IMR-90 (cell line): ENCODE measurements at regions not wholly inside any gene's neighbourhood (a gene's known extent, or its start where the extent isn't known, plus 50 kb on each side); places are given as distances from the start of the nearest gene placed in this dataset.
"Not testable (repeated sequence)": the region's sequence is repeated elsewhere in the genome, so short reads cannot be mapped to it uniquely, and the experiment has no call there.

Experiments used
- ATAC-seq: fragments of 200-7000 bp; cut with Tn5 transposase; 2 replicates; pipeline ENCODE4 v1.9.1; 2020; ENCODE audit warnings: low read depth, mild to moderate bottlenecking, moderate library complexity
- BruUV-seq: library from RNA; stranded (reverse); fragments of 400-500 nt; replicated peaks from 2 replicates; lab custom pipeline; 2021; lab: Mats Ljungman, UMichigan
- CTCF ChIA-PET: fragments of 300-600 bp; formaldehyde crosslinking; extraction: SDS; loops from one replicate; lab custom pipeline; 2021; ENCODE audit warnings: antibody characterized with exemption; lab: Yijun Ruan, JAX
- POLR2A ChIA-PET: fragments of 300-600 bp; sonication (Branson Sonifier 250); formaldehyde crosslinking; loops from one replicate; lab custom pipeline; 2022; ENCODE audit warnings: antibody characterized with exemption; ENCODE audit not compliant: unreplicated experiment; lab: Charles Lee
- DNase-seq: peaks from one replicate; pipeline ENCODE4 v3.0.0; 2013
- H2AFZ ChIP-seq: replicated peaks from 2 replicates; pipeline ENCODE3; 2013; ENCODE audit warnings: low read length, mild to moderate bottlenecking; ENCODE audit not compliant: poor library complexity
- H2AK5ac ChIP-seq: 2 replicates; pipeline ENCODE4 v1.6.1; 2013; ENCODE audit warnings: low read depth, low read length, inconsistent platforms
- H2AK9ac ChIP-seq: replicated peaks from 2 replicates; pipeline ENCODE3; 2013; ENCODE audit warnings: mild to moderate bottlenecking, low read depth, low read length, moderate library complexity; ENCODE audit not compliant: poor library complexity
- H2BK120ac ChIP-seq: 2 replicates; pipeline ENCODE4 v1.6.1; 2013; ENCODE audit warnings: low read depth, low read length, inconsistent platforms
- H2BK15ac ChIP-seq: 3 replicates; pipeline ENCODE4 v1.6.1; 2013; ENCODE audit warnings: low read depth, low read length, inconsistent platforms
- H2BK20ac ChIP-seq: 2 replicates; pipeline ENCODE4 v1.6.1; 2013; ENCODE audit warnings: low read depth, mild to moderate bottlenecking, inconsistent platforms, low read length, moderate library complexity
- H2BK5ac ChIP-seq: 2 replicates; pipeline ENCODE4 v1.6.1; 2013; ENCODE audit warnings: mild to moderate bottlenecking, low read depth, low read length, inconsistent platforms; ENCODE audit not compliant: poor library complexity, severe bottlenecking
- H3K14ac ChIP-seq: replicated peaks from 2 replicates; pipeline ENCODE4 v1.6.1; 2013; ENCODE audit warnings: low read depth, low read length, inconsistent platforms
- H3K18ac ChIP-seq: 2 replicates; pipeline ENCODE4 v1.6.1; 2013; ENCODE audit warnings: low read depth, low read length, control low read depth
- H3K23ac ChIP-seq: 2 replicates; pipeline ENCODE4 v1.6.1; 2013; ENCODE audit warnings: low read depth, low read length, inconsistent platforms
- H3K27ac ChIP-seq: 2 replicates; pipeline ENCODE4 v1.5.1; 2013; ENCODE audit warnings: mild to moderate bottlenecking, control low read depth, low read length; ENCODE audit not compliant: insufficient read depth
- H3K27me3 ChIP-seq: 2 replicates; pipeline ENCODE4 v1.6.1; 2013; ENCODE audit warnings: low read length; ENCODE audit not compliant: control insufficient read depth, insufficient read depth
- H3K36me3 ChIP-seq: 2 replicates; pipeline ENCODE4 v1.6.1; 2013; ENCODE audit warnings: low read length, mixed read lengths; ENCODE audit not compliant: control insufficient read depth, insufficient read depth
- H3K4ac ChIP-seq: 2 replicates; pipeline ENCODE4 v1.6.1; 2013; ENCODE audit warnings: low read depth, low read length, inconsistent platforms
- H3K4me1 ChIP-seq: 2 replicates; pipeline ENCODE4 v1.6.1; 2013; ENCODE audit warnings: low read length, mixed read lengths; ENCODE audit not compliant: control insufficient read depth, insufficient read depth
- H3K4me2 ChIP-seq: 2 replicates; pipeline ENCODE4 v1.6.1; 2013; ENCODE audit warnings: low read depth, mild to moderate bottlenecking, control low read depth, low read length, moderate library complexity
- H3K4me3 ChIP-seq: 2 replicates; pipeline ENCODE4 v1.5.1; 2013; ENCODE audit warnings: low read depth, mild to moderate bottlenecking, control low read depth, low read length, moderate library complexity; ENCODE audit not compliant: insufficient read depth
- H3K56ac ChIP-seq: 2 replicates; pipeline ENCODE4 v1.6.1; 2013; ENCODE audit warnings: low read length, inconsistent platforms; ENCODE audit not compliant: insufficient read depth; ENCODE audit errors: extremely low read depth
- H3K79me1 ChIP-seq, 2 experiments: 2 replicates each; pipeline ENCODE4 v1.6.1; 2013; ENCODE audit warnings: low read length in 2 of 2, inconsistent platforms in 1 of 2, low read depth in 1 of 2
- H3K9ac ChIP-seq: 2 replicates; pipeline ENCODE4 v1.6.1; 2013; ENCODE audit warnings: low read depth, low read length, control low read depth
- H3K9me1 ChIP-seq: 2 replicates; pipeline ENCODE4 v1.6.1; 2013; ENCODE audit warnings: low read length, inconsistent platforms; ENCODE audit not compliant: insufficient read depth
- H3K9me3 ChIP-seq: 2 replicates; pipeline ENCODE4 v1.6.1; 2013; ENCODE audit warnings: low read length; ENCODE audit not compliant: control insufficient read depth, insufficient read depth
- H4K20me1 ChIP-seq: 2 replicates; pipeline ENCODE4 v1.6.1; 2013; ENCODE audit warnings: low read length, inconsistent platforms; ENCODE audit not compliant: insufficient read depth
- H4K5ac ChIP-seq: 2 replicates; pipeline ENCODE4 v1.6.1; 2013; ENCODE audit warnings: mild to moderate bottlenecking, low read depth, low read length, control low read depth
- H4K8ac ChIP-seq, 2 experiments: 2 replicates each; pipeline ENCODE4 v1.6.1; 2013; ENCODE audit warnings: low read depth in 2 of 2, low read length in 2 of 2, control low read depth in 1 of 2, inconsistent platforms in 1 of 2
- H4K91ac ChIP-seq: 2 replicates; pipeline ENCODE4 v1.6.1; 2013; ENCODE audit warnings: low read depth, low read length, inconsistent platforms; ENCODE audit not compliant: insufficient read depth
- BHLHE40 ChIP-seq: fragments of 150-350 bp; IDR thresholded peaks from 2 replicates; pipeline ENCODE4 v1.6.1; 2016; ENCODE audit warnings: mild to moderate bottlenecking, low read depth, low read length
- CEBPB ChIP-seq: IDR thresholded peaks from 2 replicates; pipeline ENCODE4 v1.6.1; 2012; ENCODE audit warnings: low read depth, low read length, improper control_type of control experiment
- CHD1 ChIP-seq: IDR thresholded peaks from 2 replicates; pipeline ENCODE4 v1.6.1; 2012; ENCODE audit warnings: low read depth, low read length, improper control_type of control experiment
- ELK1 ChIP-seq: fragments of 150-350 bp; IDR thresholded peaks from 2 replicates; pipeline ENCODE4 v1.6.1; 2016; ENCODE audit warnings: low read depth, mild to moderate bottlenecking, low read length, moderate library complexity, borderline replicate concordance
- FOS ChIP-seq: fragments of 150-350 bp; IDR thresholded peaks from 2 replicates; pipeline ENCODE4 v1.6.1; 2016; ENCODE audit warnings: low read depth, low read length
- MAFK ChIP-seq: IDR thresholded peaks from 2 replicates; pipeline ENCODE4 v1.6.1; 2012; ENCODE audit warnings: low read depth, low read length, improper control_type of control experiment
- RAD21 ChIP-seq: IDR thresholded peaks from 2 replicates; pipeline ENCODE4 v1.6.1; 2012; ENCODE audit warnings: low read length, improper control_type of control experiment
- RCOR1 ChIP-seq: IDR thresholded peaks from 2 replicates; pipeline ENCODE4 v1.6.1; 2012; ENCODE audit warnings: mild to moderate bottlenecking, low read length, improper control_type of control experiment; ENCODE audit not compliant: insufficient replicate concordance
- USF2 ChIP-seq: fragments of 150-350 bp; IDR thresholded peaks from 2 replicates; pipeline ENCODE4 v1.6.1; 2017; ENCODE audit warnings: mild to moderate bottlenecking, antibody characterized with exemption, low read length, low read depth
- WGBS, 2 experiments: methylation state at CpG; one replicate each; pipeline versions ENCODE4 v1.1.5 to v1.1.7; 2013; ENCODE audit warnings: missing lambda C conversion rate in 2 of 2; ENCODE audit not compliant: insufficient read length in 1 of 2; ENCODE audit errors: extremely low coverage in 2 of 2; 5-methylcytosine and 5-hydroxymethylcytosine counted together
- dilution Hi-C: fragments of 300-500 bp; cut with HindIII; formaldehyde crosslinking; loops from one replicate; pipeline ENCODE4 v1.14.3; 2018; ENCODE audit warnings: low sequenced_read_pairs; ENCODE audit not compliant: unreplicated experiment
- in situ Hi-C: fragments of 300-500 bp; cut with MboI; formaldehyde crosslinking; loops from 3 replicates; pipeline ENCODE4 v1.14.3; 2019; ENCODE audit warnings: low sequenced_read_pairs, inconsistent platforms, mixed read lengths
- intact Hi-C: fragments of 100-400 bp; cut with micrococcal nuclease; formaldehyde crosslinking; loops from 2 replicates; pipeline ENCODE4 v1.10.0; 2022

- CTCF ChIA-PET: no interaction called here
- ATAC-seq: no peak
- POLR2A ChIA-PET: no interaction called here
Measured at GRCh38 chrX:80917919-80918318, 108.2 kb upstream of the BRWD3 start.

GRCh38 chrX:80912351-80912750, 102.7 kb upstream of the BRWD3 start:
- ATAC-seq, H3K14ac ChIP-seq, H3K9me1 ChIP-seq, H3K18ac ChIP-seq, dilution Hi-C loops, H3K27me3 ChIP-seq, H2AK5ac ChIP-seq, H3K79me1 ChIP-seq, H2BK120ac ChIP-seq, H4K8ac ChIP-seq, H3K9ac ChIP-seq, intact Hi-C loops, H2AK9ac ChIP-seq, H2BK15ac ChIP-seq, H3K56ac ChIP-seq, H3K4me1 ChIP-seq, DNase-seq, POLR2A ChIA-PET, in situ Hi-C loops, H2AFZ ChIP-seq, H4K5ac ChIP-seq, H2BK20ac ChIP-seq, H2BK5ac ChIP-seq, H3K4ac ChIP-seq, H3K23ac ChIP-seq, H3K27ac ChIP-seq, BruUV-seq, H3K36me3 ChIP-seq, H4K91ac ChIP-seq, H3K4me3 ChIP-seq, H4K20me1 ChIP-seq, H3K9me3 ChIP-seq, H3K4me2 ChIP-seq: not testable (repeated sequence)
- CTCF ChIA-PET: interaction anchor here (0.6 kb wide), 1 partner anchor 83 kb away, joined by 6 read pairs; no protein-coding TSS in a partner anchor
- WGBS, 2 experiments: no CpG with 5 or more reads among the region's 2 CpGs

More at GRCh38 chrX:80917919-80918318, 108.2 kb upstream of the BRWD3 start:
- no peak overlapping the region for H4K8ac ChIP-seq
- no peak overlapping the region for H3K56ac ChIP-seq
- H3K27ac ChIP-seq: no peak overlapping the region
- no peak overlapping the region for H2BK120ac ChIP-seq
- H3K4me3 ChIP-seq: no peak overlapping the region
- no CpG with 5 or more reads among the region's 1 CpG for WGBS, 2 experiments
- no peaks in the 10 kb centered on the region for H3K27me3 ChIP-seq
- TF ChIP-seq FOS (no peak), CEBPB (no peak), BHLHE40 (no peak), RCOR1 (no peak), USF2 (no peak), MAFK (no peak), RAD21 (no peak), CHD1 (no peak), ELK1 (no peak)
- no peaks in the 10 kb centered on the region for H3K79me1 ChIP-seq
- H2AK5ac ChIP-seq: no peak overlapping the region
- dilution Hi-C loops (no loop called here), intact Hi-C loops (no loop called here), in situ Hi-C loops (no loop called here)
- H3K9me3 ChIP-seq: no peaks in the 10 kb centered on the region
- H4K91ac ChIP-seq: no peak overlapping the region
- H2AK9ac ChIP-seq: no peak overlapping the region
- no peak overlapping the region for H3K18ac ChIP-seq
- H4K5ac ChIP-seq: no peak overlapping the region
- H3K14ac ChIP-seq: no peak overlapping the region
- no peaks in the 10 kb centered on the region for H3K9me1 ChIP-seq
- no peak overlapping the region for H2BK15ac ChIP-seq
- H3K23ac ChIP-seq: no peak overlapping the region
- H4K20me1 ChIP-seq: no peaks in the 10 kb centered on the region
- BruUV-seq: no TSS peak
- H2AFZ ChIP-seq: no peak overlapping the region
- H2BK20ac ChIP-seq: no peak overlapping the region
- H3K4ac ChIP-seq: no peak overlapping the region
- no peak for DNase-seq
- H2BK5ac ChIP-seq: no peak overlapping the region
- H3K4me1 ChIP-seq: no peaks in the 10 kb centered on the region
- H3K36me3 ChIP-seq: no peaks in the 10 kb centered on the region
- H3K4me2 ChIP-seq: no peak overlapping the region
- H3K9ac ChIP-seq: no peak overlapping the region
